ENCODE measurements at regions not wholly inside any gene's neighbourhood (a gene's known extent, or its start where the extent isn't known, plus 50 kb on each side); places are given as distances from the start of the nearest gene placed in this dataset.

DNA sequence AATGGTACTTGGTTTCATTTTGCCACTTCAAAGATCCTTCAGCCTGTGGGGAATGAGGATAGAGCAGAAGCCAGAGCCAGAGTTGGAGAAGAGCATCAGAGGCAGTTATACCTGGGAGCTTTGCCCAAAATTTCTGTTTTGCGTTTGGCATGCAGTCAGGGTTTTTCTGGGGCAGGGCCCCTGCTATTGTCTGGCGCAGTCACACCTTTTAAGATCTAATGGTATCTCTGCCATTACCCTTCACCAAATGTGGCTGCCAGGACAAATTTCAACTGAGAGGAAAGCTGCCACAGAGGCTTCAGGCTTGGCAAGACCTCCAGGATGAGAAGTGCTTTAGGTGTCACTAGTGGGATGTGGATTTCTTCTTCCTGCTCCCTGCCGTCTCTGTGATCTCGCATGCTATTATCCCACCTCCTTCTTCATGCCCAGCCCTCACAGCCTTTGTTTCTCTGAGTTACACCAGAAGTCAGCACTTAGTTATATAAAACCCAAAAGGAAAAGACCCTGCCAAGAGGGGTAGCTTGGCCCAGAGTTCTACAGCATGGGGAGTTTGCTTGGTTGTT, 357.0 kb downstream of the TLE4 start:
- no peak for DNase-seq (ENCODE audit: extremely low read depth in 1 of 11, low read depth in 9 of 11, low spot score in 4 of 11)

DNA sequence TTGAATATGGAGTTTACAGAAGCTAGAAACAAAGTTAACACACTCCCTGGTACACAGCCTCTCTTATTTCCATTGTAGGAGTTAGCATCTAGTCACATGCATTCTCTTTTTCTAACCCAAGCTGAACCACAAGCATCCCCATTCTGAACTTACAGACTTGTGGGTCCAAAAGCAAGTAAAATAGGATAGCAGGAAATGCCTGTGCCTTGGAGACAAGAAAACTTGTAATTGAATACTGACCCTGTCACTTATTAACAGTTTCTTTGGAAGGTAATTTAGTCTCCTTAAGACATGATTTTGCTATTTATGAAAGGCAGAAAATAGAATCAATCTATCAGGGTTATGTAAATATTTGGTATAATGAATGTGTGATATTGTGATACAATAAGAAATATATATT, 353.6 kb downstream of the TLE4 start:
- no peak for DNase-seq (ENCODE audit: extremely low read depth in 1 of 11, low read depth in 9 of 11, low spot score in 4 of 11)

DNA sequence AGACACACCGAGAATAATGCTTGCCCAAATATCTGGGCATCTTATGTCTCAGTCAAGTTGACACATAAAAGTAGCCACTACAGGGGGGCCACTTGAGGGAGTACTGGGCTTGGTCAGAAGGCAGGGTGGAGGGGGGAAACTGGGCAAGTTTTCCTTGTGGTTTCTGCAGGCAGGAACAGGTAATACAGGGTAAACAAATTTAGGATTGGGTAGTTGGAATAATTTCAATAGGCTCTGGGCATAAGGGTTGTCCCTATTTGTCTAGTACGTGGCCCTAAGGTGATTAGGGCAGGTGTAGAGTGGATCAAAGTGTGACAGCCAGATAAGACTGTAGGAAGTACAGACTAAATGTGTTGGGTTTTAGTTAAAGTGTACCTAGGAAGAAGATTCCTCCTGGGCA, 353.1 kb downstream of the TLE4 start:
- DNase-seq (ENCODE audit: extremely low read depth in 1 of 11, low read depth in 9 of 11, low spot score in 4 of 11) = no peak

DNA sequence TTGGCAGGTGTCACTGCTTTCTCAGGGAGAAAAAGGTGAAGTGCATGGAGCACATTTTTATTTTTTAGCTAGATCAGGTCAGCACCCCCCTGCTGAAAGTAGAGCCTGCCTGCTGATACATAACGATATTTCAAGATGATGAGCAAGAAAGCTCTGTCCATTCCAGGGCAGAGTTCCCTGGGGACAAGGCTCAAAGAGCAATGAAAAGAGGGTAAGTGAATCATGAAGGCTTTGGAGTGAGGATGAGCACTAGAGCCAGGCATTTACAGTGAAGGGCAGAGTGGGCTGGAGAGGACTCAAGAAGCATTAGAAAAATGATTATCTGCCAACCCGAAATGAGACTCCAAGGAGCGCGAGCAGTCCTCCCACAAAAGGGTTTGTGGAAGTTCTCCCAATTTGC, 345.7 kb downstream of the TLE4 start:
- DNase-seq (ENCODE audit: extremely low read depth in 1 of 11, low read depth in 9 of 11, low spot score in 4 of 11) = no peak

DNA sequence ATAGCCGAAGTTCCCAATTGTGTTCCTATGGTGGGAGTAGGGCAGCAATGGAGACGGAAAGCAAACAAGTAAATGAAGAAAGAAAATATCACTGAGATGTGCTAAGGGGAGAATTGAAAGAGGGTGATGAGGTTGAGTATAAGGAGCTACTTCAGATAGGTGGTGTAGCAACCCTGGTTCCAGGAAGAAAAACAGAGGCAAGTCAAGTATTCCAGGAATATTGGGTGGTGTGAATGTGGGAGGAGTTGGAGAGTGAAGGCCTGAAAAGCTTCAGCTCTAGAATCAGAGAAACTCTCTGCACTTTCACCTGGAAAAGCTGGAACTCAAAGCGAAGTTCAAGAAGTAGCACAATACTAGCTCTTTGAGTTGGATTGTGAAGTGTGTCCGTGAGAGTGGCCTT, 342.1 kb downstream of the TLE4 start:
- no peak for DNase-seq (ENCODE audit: extremely low read depth in 1 of 11, low read depth in 9 of 11, low spot score in 4 of 11)

DNA sequence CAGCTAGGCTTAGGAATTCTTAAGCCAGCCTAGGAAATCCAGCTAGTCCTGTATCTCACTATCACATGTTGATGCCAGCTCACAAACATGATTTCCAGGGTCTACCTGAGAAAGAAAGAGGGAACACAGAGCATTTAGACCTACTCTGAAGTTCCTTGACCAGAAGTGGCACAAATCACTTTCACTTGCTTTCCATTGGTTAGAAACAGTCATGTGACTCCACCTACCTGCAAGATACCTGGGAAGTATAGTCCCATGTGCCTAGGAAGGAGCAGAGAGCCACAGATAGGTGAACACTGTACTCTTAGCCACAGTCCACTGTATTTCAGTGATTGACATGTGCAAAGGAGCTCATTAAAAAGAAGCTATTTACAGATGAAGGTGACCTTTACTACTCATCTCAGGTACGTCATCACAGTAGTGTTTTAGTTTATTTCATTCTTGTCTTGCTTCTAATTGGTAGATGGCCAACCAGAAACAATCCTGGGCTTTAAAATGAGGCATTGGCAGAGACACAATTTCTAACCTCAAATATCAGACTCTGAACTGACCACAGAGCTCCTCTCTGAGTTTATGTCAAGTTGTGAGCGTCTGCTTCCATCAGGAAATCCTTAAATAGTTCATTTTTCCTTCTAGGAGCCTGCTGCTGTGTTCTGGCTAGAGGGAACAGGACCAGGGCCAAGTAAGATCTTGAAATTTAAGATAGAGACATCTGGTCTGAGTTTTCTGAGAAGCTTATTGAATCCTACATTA, 340.7 kb downstream of the TLE4 start:
- no peak for DNase-seq (ENCODE audit: extremely low read depth in 1 of 11, low read depth in 9 of 11, low spot score in 4 of 11)

DNA sequence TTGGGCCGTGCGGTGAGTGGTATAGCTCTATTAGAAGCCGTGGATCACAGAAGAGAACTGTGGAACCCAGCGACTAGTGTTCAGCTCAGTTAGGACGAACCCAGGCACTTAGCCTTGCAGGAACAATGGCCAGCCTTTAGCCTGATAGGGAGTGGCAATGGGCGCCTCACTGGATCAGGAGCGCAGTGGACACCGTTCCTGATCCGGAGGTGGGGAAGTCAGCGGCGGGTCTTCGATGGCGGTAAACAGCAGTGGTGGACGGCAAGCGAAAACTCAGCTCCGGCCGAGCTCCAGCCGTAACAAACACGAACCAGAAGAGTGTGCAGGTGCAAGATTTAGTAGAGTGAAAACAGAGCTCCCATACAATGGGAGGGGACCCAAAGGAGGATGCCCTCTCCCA, 340.0 kb downstream of the TLE4 start:
- DNase-seq (ENCODE audit: extremely low read depth in 1 of 11, low read depth in 9 of 11, low spot score in 4 of 11) = no peak

DNA sequence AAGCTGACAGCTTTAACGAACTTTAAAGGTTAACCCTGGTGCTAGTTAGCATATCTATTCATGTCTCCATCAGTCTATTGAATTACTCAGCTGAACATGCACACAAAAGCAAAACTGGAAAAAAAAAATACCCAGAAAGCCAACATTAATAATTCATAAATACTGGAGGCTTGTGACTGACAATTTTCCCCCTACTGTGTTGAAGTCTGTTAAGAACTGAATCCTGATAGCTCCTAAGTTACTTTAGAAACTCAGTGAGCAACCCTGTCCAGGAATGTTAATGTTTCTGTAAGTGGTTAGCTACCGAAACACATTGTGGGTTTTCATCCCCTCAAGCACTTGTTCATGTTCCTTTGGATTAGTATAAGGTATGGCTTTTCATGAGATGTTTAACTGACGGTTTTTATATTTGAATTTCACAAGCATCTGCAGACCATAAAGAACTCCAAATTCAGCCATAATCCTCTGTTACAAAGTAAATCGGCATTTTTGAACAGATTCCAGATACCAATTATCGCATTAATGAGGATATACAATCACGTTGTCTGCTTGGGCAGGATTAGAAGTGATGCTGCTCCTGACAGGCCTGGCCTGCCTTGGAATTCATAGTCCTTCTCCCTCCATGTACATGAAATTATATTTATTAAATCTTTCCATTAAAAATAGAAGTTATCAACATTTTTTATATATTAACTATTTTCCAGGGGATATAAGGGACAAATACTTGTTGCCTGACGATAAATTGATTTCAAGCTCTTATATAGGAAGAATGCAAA, 331.2 kb downstream of the TLE4 start:
- peak in 1 of 11 donors; percentile 12 for DNase-seq (ENCODE audit: extremely low read depth in 1 of 11, low read depth in 9 of 11, low spot score in 4 of 11)

DNA sequence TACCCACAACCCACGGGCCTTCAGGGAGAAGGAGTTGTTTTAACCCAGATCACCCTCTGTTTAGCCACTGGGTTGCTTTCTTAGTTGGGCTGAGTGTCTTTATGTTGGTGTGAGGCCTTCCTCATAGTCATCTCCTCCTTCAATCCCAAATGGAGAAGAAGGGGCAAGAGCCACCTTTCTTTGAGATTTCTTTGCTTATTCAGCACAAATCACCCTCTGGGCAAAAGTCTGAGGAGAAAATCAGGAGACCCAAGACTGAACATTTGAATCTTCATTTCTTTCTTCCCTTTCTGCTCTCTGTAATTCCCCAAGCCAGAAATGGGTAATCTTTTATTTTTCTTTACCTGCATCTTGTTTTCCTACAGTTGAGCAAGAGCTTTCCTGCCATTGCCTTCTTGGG, 329.0 kb downstream of the TLE4 start:
- DNase-seq (ENCODE audit: extremely low read depth in 1 of 11, low read depth in 9 of 11, low spot score in 4 of 11) = no peak

DNA sequence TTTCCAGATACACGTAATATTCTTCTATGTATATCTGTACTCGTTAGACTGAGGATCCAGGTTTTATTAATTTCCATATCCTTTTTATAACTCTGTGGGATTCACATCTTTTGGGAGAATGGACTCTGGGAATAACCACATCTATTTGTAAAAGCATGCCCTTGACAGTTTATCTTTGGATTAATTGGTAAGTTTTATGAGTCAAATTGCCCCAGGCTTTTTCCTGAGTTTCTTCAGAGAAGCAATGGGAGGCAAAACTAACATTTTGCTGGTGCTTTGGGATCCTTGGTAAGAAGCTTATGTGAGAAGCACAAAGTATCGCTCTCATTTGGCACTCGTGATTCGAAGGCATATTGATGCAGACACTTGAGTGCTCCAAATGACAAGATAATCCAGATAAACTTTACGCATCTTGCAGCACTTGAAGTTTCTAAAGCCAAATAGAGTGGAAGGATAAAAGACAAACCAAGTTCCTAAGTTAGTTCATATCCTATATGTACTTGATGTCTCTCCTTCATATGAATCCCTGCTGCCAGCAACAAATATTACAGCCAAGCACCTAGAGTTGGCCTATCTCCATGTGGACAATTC, 324.7 kb downstream of the TLE4 start:
- no peak for DNase-seq (ENCODE audit: extremely low read depth in 1 of 11, low read depth in 9 of 11, low spot score in 4 of 11)

DNA sequence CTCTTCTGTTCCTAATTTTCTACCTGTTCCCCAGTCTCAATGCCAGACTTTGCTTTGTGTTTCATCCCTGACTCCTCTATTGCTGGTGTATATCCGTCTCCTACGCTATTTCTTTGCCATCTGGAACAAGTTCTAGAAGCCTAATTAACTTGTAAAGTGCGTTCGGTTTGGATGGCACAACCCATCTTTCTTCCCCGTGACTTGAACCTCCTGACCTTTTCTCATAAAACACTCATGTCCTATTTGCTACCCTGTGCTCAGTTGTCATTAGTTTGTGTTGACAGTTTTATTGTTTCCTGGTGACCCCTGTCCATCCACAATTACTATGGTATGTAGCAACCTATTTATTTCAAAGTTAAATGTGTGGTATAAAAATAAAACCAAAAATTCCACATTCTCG, 323.5 kb downstream of the TLE4 start:
- peak; percentile 19 to 67 (median 32) for DNase-seq (ENCODE audit: extremely low read depth in 1 of 11, low read depth in 9 of 11, low spot score in 4 of 11)

DNA sequence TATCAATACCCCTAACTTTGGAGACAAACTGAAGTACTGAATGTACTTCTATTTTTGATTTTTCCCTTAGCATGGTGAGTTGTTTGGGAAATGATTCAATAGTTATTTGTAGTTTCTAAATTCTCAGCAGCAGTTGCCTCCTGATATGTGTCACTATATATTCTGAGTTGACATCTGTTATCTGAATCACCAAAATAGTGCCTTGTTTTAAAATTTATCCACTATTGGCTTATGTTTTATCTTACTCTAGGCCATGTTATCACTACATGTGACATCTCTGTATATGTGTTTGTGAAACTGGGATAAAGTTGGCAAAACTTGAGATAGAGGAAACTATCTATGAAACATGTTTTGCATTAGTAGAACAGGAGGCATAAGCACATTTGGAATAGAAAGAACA, 317.6 kb downstream of the TLE4 start:
- no peak for DNase-seq (ENCODE audit: extremely low read depth in 1 of 11, low read depth in 9 of 11, low spot score in 4 of 11)

DNA sequence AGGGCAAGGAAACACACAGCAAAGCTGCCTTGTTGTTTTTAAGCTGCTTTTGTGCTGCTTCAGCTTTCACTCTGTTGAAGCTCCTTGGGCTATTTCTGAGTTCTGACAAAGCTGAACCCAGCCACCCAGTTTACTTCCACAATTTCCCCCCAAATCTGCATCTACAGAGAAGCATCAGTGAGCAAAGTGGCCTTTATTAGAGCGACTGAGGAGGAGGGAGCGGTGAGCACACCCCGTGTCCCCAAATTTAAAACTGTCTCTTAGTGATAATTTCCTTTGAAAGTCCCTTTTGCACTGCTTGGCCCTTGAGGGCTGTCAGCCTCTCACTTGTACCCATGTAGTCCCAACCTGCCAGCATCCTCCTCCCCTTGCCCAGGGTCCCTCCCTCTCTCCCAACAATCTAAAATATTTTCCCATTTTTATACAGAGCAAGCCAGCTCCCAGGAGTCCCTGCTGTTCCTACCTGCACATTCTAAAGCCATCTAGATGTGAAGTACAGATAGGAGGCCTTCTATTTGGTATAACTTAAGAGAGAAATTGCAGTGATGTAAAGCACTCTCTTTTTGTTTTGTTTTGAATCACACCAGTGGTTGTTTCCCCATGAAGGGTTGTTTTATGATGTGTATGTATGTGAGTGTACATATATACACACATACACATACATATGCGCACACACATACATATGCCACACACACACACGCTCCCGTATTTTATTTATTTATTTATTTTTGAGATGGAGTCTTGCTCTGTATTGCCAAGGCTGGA, 313.5 kb downstream of the TLE4 start:
- DNase-seq (ENCODE audit: extremely low read depth in 1 of 11, low read depth in 9 of 11, low spot score in 4 of 11) = no peak

DNA sequence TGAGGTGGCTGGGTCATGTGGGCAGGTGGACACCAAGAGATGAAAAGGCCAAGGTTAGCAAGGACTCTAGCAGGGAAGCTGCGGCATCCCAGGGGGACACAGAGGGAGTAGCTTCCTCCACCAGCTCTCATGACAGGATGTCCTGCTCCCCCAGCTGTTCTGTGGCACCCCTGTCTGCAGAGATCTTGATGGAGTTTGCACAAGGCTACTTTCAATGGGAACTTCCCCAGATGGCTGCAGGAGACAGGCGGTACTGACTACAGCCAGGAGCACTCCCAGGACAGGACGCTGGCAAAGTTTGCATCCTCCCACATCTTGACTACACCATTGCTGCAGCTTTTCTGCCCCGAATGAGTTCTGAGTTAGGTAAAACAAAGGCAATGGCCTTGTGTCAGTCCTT, 312.8 kb downstream of the TLE4 start:
- DNase-seq (ENCODE audit: extremely low read depth in 1 of 11, low read depth in 9 of 11, low spot score in 4 of 11) = no peak

DNA sequence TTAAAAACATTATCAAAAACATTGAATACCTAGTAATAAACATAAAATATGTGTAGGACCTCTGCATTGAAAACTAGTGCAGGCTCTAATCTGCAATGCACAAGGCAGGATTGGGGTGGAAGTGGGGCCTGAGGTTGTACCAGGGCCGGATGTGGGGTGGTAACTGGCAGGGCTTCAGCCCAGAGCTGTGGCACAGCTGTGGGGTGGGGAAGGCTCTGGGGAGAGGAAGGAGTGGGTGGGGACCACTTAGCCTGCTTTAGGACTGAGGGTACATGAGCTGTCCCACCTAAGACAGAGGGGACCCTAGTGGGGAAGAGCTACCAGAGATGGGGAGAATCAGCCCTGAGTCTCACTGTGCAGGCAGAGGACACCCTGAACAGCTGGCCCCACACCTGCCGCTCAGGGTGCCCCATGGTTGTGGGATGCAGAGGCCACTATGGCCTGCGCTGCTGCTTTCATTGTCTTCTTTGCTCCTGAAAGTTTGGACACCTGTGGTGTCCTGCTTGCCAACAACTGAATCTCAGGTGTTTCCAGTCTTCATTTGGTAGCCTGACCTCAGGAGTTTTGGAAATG, 311.4 kb downstream of the TLE4 start:
- no peak for DNase-seq (ENCODE audit: extremely low read depth in 1 of 11, low read depth in 9 of 11, low spot score in 4 of 11)

DNA sequence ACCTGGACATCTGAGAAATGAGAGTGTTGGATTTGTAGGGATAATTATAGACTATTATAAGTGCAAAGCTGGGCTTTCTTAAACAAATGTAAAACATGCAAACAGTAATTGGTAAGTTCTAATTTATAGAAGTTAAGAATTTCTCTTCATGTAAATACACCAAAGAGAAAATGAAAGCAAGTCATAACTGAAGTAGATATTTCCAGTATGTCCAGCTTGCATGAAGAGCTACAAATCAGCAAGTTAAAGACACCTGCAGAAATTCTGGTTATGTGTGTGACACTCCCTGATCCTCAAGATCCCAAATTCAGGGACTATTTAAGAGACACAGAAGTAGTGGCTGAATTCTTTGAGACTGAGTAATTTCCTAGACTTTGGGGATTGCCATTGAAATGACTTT, 308.9 kb downstream of the TLE4 start:
- no peak for DNase-seq (ENCODE audit: extremely low read depth in 1 of 11, low read depth in 9 of 11, low spot score in 4 of 11)

DNA sequence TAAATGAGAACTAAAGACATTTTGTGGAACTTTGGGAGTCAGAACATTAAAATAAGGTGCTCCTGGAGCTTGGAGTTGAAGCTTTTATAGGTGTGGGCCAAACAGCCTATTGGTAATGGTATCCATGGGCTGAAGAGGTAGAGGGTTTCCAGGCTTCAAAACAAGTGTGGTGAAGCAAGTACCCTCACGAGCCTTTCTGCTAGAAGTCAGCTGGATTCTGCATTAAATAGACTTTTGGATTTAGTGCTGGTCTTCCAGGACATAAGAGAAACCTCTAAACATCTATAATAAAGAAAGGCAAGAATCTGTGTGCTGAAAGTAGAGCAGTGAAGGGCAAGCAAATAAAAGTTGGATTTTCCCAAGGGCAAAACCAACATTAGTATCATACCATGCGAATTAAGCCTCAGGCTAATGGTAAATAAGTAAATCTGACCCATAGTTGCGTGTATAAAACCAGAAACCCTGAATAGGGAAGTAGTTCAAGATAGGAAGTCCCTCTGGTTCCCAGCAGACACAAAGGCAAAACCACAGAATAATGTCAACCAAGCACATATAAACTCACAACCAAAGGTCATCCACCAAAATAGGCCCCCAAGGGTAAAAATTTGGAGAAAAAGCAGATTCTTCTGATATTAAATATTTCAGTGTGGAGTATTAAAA, 306.3 kb downstream of the TLE4 start:
- no peak for DNase-seq (ENCODE audit: extremely low read depth in 1 of 11, low read depth in 9 of 11, low spot score in 4 of 11)

DNA sequence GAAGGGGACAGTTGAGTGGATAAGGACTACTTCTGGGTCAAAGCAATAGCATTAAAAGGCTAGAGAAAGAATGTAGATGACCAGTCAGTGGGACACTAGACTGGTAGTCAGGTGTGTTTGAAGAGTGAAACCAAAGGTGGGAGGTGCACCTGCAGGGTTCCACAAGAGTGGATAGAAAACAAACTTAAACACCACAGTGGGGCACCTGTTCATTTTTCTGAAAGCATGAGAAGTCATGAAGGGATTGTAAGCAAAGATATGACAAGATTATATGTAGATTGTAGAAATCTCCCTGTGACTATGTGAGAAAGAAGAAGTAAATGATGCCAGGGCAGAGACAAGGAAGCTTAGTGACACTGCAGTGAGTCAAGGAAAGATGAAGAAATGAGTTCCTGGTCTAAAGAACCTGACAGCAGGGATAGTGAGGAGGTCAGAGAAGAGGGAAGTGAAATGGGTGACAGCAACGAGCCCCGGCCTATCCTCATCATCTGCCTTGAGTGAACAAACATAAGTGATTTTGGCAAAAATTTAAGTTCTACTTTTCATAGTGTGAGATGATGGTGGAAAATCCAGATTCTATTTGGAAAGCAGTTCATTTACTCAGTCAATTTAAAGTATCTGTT, 296.9 kb downstream of the TLE4 start:
- no peak for DNase-seq (ENCODE audit: extremely low read depth in 1 of 11, low read depth in 9 of 11, low spot score in 4 of 11)

Measured in renal cortex interstitium (tissue), 11 donors.